Epithelial cell of proximal tubule (primary cell): ENCODE measurements at regions not wholly inside any gene's neighbourhood (a gene's known extent, or its start where the extent isn't known, plus 50 kb on each side); places are given as distances from the start of the nearest gene placed in this dataset.

ENCODE experiments used
- DNase-seq: peaks from one replicate; pipeline ENCODE4 v3.0.0-alpha.2; 2011; ENCODE audit warnings: low read depth
- H3K4me3 ChIP-seq: 2 replicates; pipeline ENCODE4 v1.5.1; 2011; ENCODE audit warnings: low read depth, mild to moderate bottlenecking, low read length
- TF ChIP-seq, protein P1 (sequence below): conservative IDR thresholded peaks from 2 replicates; pipeline ENCODE4 v1.5.1; 2012; ENCODE audit warnings: low read depth, mild to moderate bottlenecking, low read length

DNA sequence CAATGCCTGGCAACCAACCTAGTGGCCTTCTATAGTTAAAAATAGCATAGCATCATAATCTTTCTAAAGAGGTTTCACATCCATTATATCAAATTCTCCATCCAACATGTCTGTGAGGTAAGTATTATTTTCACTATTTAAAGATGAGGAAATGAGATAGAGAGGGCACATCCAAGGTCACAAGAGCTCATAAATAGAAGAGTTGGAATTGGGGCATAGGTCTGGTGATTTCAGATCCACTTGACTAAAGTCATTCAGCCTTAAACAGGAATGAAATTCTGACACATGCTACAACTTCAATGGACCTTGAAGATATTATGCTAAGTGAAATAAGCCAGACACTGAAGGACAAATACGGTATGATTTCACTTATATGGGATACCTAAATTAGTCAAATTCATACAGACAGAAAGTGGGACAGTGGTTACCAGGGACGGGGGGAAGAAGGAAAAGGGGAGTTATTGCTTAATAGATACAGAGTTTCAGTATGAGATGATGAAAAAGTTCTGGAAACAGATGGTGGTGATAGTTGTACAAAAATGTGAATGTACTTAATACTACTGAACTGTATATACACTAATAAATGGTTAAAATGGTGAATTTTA lies 259.6 kb upstream of the NR4A3 start:
- TF ChIP-seq, protein P1, sequence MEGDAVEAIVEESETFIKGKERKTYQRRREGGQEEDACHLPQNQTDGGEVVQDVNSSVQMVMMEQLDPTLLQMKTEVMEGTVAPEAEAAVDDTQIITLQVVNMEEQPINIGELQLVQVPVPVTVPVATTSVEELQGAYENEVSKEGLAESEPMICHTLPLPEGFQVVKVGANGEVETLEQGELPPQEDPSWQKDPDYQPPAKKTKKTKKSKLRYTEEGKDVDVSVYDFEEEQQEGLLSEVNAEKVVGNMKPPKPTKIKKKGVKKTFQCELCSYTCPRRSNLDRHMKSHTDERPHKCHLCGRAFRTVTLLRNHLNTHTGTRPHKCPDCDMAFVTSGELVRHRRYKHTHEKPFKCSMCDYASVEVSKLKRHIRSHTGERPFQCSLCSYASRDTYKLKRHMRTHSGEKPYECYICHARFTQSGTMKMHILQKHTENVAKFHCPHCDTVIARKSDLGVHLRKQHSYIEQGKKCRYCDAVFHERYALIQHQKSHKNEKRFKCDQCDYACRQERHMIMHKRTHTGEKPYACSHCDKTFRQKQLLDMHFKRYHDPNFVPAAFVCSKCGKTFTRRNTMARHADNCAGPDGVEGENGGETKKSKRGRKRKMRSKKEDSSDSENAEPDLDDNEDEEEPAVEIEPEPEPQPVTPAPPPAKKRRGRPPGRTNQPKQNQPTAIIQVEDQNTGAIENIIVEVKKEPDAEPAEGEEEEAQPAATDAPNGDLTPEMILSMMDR, result no peak
- DNase-seq, result no peak
- H3K4me3 ChIP-seq, result no peak overlapping the region

DNA sequence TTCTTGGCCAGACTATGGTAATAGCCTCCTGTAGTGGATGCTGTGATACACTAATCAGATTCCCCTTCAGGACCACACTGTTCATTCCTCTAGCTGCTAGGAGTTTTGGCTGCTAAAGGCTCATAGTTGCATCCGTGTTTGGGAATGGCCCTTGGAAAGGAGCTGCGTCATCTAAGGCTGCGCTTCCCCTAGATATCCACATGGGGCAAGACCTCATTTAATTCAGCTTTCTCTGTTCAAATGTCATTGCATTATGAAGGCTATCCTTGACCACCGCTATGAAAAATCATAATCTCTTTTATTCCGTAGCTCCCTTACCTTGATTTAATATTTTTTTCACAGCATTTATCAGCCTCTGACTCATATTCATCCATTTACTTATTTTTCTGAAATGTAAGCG lies 258.3 kb upstream of the NR4A3 start:
- DNase-seq, result no peak
- H3K4me3 ChIP-seq, result no peak overlapping the region
- TF ChIP-seq, protein P1, result no peak

DNA sequence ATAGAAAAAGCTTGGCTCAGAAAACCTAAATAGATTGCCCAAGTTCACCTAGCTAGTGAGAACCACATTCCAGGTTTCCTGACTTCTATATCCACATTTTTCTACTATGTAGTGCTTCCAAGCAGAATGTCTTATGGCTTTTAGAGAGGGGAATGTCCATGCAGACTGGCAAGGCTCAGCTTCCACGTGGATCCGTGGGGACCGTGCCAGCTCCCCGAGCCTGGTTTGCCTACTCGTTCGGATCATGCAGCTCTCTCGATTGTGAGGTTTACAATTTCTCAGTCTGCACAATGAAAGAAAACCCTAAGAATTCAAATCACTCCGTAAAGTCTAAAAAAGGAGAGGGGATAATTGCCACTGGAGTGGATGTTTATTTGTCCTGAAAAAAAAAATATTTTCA lies 256.5 kb upstream of the NR4A3 start:
- no peak for DNase-seq
- no peak overlapping the region for H3K4me3 ChIP-seq
- TF ChIP-seq, protein P1, result no peak

DNA sequence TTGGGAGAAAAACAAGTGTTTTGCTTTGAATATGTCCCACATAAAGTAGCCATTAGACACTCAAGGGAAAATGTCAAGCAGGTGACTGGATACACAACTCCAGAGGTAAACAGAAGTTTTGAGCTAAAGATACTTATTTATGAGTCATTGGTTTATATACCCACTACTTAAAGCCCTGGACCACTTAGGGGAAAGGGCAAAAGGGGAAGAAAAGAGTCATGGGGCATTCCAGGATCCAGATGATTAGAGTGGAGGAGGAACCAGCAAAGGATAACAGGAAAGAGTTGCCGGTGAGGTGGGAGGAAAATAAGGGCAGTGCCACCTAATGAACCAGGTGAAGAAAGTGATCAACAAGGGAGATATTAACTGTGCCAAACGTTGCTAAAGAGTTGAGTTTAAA lies 254.2 kb upstream of the NR4A3 start:
- no peak for DNase-seq
- TF ChIP-seq, protein P1, result no peak
- no peak overlapping the region for H3K4me3 ChIP-seq

DNA sequence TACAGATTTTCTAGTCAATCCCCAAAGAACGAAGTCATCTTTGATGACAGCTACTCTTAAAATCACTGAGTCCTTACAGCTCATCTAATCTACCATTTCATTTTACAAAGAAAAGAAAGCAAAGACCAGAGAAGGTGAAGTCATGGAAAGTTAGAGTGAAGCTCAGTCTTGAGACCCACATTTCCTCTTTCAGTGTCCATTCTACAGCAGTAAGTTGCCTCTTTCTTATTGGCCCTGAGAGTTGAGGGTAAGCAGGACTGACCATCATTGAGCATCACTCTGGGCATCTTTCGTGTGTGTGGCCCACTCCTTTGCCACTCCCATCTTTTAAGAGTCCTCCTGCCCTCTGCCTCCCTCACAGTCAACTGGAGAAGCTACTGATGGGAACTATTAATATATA lies 251.8 kb upstream of the NR4A3 start:
- no peak for DNase-seq
- no peak overlapping the region for H3K4me3 ChIP-seq
- TF ChIP-seq, protein P1, result no peak

DNA sequence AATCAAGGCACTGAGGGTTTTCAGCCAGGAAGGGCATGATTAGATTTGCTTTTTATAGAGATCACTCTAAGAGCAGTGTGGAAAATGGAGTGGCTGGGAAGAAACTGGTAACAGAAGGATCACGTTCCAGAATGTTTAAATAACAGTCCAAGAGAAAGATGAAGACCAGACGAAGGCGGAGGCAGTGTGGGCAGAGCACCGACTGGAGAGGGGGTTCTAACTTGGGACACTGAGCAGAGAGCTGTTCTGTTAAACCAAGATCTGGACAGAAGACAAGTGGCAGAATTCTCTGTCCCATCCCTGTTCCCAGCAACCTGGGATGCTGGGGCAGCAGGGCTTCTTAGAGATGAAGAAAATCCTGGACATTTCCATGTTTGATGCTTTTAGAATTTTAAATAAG lies 249.1 kb upstream of the NR4A3 start:
- DNase-seq, result no peak
- TF ChIP-seq, protein P1, result no peak
- no peak overlapping the region for H3K4me3 ChIP-seq

DNA sequence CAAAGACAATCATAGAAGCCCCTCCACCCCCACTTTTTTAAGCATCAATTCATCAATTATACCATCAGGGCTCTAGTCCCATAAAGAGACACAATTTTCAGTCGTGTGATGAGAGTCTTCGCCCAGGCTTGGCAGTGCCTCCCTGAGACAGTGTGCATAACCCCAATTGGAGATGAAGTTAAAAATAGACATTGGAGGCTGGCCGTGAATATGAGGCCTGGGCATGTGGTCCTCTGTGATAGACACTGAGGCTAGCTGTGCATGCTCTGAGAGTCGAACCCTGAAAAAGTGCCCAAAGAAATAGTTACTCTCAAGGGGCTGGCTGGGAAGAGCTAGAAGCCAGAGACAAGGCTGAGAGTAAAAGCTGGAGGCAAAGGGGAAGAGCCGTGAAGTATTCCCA lies 248.6 kb upstream of the NR4A3 start:
- DNase-seq, result no peak
- TF ChIP-seq, protein P1, result no peak
- H3K4me3 ChIP-seq, result no peak overlapping the region
